Right hindlimb (tissue), 1 donor: ENCODE measurements at regions not wholly inside any gene's neighbourhood (a gene's known extent, or its start where the extent isn't known, plus 50 kb on each side); places are given as distances from the start of the nearest gene placed in this dataset.
A peak's percentile ranks its signal among the peaks of the same experiment; 100 is the strongest.

Source experiments
- DNase-seq: peaks from one replicate; pipeline ENCODE4 v3.0.0-alpha.2; 2018

DNA sequence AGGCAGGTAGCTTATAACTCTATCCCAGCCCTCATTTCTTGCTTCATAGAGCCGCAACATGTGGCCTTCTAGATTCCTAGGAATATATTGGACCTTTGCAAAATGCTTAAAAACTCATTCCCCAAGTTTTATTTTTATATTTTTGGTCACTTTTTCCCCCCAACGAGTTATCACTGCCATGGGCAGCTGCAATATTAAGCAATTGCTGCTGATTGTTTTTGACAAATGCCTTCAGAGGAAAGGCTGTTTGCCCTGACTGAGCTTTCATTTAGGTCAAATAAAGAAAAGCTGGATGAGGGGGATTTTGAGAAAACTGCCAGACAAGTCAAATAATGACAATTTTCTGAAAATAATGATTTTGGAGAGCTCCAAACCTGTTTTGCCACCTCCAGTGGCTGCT, 976.9 kb upstream of the MBL2 start:
- DNase-seq = no peak

DNA sequence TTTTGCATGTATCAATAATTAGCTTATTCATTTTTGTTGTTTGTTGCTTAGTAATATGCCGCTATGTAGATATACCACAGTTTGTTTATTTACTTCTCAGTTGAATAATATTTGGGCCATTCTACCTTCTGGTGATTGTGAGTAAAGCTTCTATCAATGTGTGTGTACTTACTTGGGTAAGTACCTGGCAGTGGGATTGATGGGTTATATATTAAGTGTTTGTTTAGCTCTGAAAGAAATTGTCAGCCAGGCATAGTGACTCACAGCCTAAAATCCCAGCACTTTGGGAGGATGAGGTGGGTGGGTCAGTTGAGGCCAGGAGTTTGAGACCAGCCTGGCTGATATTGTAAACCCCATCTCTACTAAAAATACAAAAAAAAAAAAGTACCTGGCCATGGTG, 975.7 kb upstream of the MBL2 start:
- DNase-seq = no peak

DNA sequence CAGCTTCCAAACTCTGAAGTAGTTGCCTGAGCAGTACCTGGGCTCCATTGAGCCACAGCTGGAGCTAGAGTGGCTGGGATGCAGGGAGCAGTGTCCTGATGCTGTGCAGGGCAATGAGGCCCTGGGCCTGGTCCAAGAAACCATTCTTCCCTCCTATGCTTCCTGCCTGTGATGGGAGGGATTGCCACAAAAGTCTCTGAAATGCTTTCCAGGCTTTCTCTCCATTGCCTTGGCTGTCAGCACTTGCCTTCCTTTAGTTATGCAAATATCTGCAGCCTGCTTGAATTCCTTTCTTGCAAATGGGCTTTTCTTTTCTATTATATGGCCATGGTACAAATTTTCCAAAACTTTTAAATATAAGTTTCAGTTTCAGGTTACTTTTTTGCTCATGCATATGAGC, 972.2 kb upstream of the MBL2 start:
- no peak for DNase-seq

DNA sequence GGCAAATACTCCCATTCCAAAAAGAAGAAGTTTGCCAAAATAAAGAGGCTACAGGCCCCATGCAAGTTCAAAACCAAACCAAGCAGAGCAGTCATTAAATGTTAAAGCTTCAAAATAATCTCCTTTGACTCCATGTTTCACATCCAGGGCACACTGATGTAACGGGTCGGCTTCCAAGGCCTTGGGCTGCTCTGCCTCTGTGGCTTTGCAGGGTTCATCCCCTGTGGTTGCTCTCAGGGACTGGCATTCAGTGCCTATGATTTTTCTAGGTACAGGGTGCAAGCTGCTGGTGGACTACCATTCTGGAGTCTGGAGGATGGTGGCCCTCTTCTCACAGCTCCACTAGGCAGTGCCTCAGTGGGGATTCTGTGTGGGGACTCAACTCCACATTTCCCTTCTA, 971.6 kb upstream of the MBL2 start:
- DNase-seq = no peak

DNA sequence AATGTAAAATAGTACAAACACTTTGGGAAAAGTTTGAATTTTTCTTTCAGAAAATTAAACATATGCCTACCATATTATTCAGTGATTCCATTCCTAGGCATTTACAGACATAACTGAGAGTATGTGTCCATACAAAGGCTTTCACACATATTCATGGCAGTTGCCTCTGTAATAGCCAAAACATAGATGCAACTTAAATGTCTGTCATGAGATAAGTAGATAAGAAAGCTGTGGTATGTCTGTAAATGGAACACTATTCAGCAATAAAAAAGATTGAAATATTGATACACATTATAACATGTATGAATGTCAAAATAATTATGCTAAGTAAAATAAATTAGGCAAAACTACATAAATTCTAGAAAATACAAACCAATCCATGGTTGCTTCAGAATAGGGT, 964.5 kb upstream of the MBL2 start:
- DNase-seq = no peak

GRCh38 chr10:53726921-53727320, 954.3 kb upstream of the MBL2 start:
- no peak for DNase-seq

DNA sequence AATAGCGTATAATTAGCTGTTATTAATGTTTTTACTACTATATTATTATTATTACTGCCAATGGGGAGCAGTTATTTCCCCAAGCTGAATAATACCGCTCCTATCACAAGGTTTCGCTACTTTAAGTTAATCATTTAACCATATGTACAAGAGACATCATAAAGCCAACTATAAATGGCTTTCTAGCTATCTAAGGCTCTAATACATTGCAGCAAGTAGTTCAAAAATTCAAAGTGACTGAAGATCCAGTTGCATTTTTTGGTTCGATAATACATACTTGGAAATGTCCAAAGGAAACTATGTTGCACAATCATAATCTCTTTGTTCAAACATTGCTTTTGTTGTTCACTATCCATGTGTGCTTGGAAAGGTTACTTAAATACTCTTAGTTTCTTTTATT, 952.0 kb upstream of the MBL2 start:
- DNase-seq = no peak

DNA sequence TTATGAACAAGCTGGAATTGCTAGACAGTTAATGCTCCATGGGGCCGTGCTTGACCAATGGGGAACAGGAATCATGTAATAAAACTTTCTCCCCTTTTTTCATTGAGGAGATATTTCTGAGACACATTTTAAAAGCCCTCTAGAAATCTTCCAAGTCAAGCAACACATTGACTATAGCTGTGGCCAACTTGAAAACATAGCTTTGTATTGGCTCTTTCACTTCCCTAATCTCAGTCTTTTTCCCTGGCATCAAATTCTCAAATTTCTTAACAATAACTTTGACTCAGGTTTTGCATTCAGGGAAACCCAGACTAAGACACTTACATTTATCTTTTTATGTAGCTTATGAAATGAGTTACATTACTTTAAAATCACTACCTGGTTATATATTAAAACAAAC, 947.1 kb upstream of the MBL2 start:
- no peak for DNase-seq

GRCh38 chr10:53716156-53716555, 943.6 kb upstream of the MBL2 start:
- DNase-seq = no peak

GRCh38 chr10:53713431-53713830, 940.8 kb upstream of the MBL2 start:
- DNase-seq = no peak

- DNase-seq = no peak
Measured at GRCh38 chr10:53702489-53702888, 929.9 kb upstream of the MBL2 start.

GRCh38 chr10:53701213-53701612, 928.6 kb upstream of the MBL2 start:
- no peak for DNase-seq

DNA sequence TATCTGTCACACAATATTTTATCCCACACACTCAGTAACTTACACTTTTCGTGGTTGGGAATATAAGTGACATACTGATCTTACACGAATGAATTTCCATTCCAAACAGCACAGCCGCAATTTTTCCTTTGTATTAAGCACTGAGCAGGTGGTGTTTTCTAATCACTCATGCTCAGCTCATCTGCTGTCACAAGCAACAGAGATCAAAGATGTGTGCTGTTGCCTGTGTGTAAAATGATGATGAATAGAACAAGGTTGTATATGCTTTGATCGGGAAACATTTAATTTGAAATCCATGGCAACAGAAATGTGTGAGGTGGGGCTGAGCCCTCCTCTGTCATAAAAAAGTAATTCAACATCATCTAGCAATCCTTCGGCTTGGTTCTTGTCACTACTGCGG, 927.7 kb upstream of the MBL2 start:
- no peak for DNase-seq

- DNase-seq = no peak
Measured at GRCh38 chr10:53699684-53700083, 927.1 kb upstream of the MBL2 start.

DNA sequence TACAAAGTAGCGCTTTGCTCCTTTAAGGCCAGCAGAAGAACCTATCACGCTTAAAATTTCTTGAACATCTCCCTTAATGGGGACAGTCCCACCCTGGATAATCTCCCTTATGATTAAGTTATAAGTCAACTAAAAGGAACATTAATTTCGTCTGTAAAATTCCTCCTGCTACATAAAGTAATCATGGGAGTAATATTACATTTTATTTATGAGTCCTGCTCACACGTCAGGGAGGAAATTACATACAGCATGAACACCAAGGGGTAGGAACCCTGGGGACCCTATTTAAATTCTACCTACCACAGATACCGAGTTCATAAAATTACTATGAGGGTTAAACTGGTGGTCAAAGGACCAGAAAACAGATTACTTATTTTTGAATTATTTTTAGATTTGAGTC, 926.6 kb upstream of the MBL2 start:
- no peak for DNase-seq

GRCh38 chr10:53697038-53697437, 924.5 kb upstream of the MBL2 start:
- DNase-seq = no peak

DNA sequence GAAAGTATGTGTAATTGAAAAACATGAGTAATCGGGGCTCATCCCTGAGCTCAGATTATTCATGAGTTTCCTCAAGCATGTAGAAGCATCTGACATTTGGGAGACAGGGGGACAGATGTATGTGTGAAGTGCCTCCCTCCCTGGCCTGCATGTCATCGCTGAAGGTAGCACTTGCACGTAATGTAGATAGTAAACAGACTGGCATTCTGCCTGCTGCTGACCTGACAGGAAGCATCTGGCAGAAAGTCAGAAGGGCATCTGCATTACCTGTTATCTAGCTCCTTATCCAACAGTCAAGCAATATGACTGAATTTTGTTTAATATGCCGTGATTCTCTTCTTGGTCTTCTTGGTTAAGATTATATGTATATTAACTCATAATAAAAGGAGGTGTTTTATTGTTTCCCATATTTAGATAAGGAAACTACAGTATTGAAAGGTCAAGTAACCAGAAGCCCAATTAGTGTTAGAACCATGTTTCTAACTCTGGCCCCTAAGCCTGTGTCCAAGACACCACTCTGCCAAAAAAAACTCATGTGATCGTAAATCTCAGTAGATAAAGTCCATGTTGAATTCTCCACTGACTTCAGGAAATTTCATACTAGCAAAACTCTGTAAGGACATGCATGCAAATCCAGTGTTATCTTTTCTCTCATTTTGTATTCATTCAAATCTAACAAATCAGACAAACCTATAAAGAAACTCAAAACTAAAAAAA, 918.1 kb upstream of the MBL2 start:
- no peak for DNase-seq

- no peak for DNase-seq
Measured at GRCh38 chr10:53687800-53688199, 915.2 kb upstream of the MBL2 start.

DNA sequence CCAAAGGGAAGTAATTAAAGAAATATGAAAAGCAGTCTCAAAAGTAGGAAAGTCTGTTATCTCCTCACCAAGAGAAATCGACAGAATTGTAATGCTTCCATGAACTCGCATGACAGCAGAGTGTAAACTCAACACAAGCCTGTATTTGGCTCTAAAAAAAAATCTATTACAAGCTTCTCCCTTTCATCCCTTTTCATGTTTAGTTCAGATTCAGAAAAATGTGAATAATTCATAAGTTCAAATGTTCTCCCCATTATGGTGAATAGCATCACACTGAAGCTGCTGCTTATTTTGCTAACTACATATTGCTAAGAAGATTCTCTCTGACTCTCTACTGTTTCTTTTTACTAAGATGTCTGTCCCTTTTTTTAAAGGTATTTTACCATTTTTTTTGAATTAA, 910.3 kb upstream of the MBL2 start:
- DNase-seq = no peak

GRCh38 chr10:53682458-53682857, 909.9 kb upstream of the MBL2 start:
- no peak for DNase-seq

- DNase-seq = no peak
Measured at GRCh38 chr10:53679666-53680065, 907.1 kb upstream of the MBL2 start.

DNA sequence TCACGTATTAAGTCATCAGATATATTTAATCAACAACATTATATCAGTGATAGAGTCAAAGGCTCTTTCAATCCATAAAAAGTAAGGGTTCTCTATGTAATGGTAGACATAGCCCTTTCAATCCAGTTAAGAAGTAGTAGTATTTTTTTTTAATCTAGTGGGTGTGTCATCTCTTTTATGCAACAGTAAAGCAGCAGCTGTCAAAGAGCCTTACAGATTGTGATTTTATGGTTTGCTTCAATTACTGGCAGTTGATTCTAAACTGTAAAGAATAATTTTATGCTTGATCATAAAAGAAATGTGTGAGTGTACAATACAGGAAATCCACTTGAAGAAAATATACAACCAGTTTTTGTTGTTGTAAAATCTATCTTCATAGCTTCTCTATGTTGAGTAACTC, 902.6 kb upstream of the MBL2 start:
- no peak for DNase-seq

GRCh38 chr10:53667063-53667462, 894.5 kb upstream of the MBL2 start:
- DNase-seq = no peak

DNA sequence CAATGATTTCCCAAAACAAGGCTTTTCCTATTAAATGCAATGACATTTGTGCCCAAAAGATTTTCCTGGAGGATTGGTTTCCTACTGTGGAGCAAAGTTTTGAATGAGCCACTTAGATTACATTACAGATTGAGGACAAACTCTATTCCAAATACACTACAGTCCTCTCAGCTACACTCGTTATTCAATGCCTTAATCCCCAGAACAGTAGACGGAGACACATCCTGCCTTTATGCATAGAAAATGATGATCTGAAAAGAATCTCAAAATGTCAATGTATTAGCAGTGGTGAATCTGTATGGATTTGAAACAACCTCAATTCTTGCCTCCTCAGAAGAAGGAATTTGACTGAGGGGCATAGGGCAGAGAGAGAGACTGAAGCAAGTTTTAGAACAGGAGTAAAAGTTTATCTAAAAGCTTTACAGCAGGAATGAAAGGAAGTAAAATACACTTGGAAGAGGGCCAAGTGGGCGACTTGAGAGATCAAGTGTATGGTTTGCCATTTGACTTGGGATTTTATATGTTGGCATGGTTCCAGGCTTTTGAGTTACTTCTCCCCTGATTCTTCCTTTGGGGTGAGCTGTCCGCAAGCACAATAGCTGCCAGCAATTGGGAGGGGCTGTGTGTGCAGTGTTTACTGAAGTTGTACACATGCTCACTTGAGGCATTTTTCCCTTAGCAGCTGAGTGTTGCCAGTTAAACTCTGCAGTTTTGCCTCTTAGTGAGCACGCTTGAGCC, 891.9 kb upstream of the MBL2 start:
- peak; percentile 35 for DNase-seq

DNA sequence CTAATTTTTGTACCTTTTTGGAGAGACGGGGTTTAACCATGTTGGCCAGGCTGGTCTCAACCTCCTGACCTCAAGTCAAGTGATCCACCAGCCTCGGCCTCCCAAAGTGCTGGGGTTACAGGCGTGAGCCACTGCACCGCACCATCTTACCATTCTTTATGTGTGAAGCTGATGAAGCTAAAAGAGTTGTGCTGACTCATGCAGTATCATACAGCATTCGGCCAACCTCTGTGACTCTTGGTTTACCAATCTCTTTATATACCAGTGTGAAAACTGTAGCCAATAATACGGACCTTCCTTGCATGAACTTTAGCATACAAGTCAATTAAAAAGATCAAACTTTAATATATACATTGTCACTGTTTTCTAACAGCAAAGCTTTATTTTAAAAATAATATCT, 878.2 kb upstream of the MBL2 start:
- no peak for DNase-seq
